ENCODE measurements at regions not wholly inside any gene's neighbourhood (a gene's known extent, or its start where the extent isn't known, plus 50 kb on each side); places are given as distances from the start of the nearest gene placed in this dataset.

- Mint-ChIP-seq H3K36me3 (ENCODE audit: insufficient read depth) (no peaks in the 10 kb centered on the region), H3K4me1 (ENCODE audit: low read depth) (no peaks in the 10 kb centered on the region), H3K27me3 (ENCODE audit: low read depth) (no peaks in the 10 kb centered on the region), H3K9me3 (peaks cover 3% of the 10 kb centered on the region), H3K4me3 (no peak overlapping the region)
- no peak for ATAC-seq
- no peak for DNase-seq
Observed at GRCh38 chr5:125176005-125176390, 429.6 kb upstream of the ZNF608 start.

- no peaks in the 10 kb centered on the region for H3K27me3 Mint-ChIP-seq (ENCODE audit: low read depth)
- peaks cover 3% of the 10 kb centered on the region for H3K9me3 Mint-ChIP-seq
- no peak overlapping the region for H3K4me3 Mint-ChIP-seq
- ATAC-seq = no peak
- no peaks in the 10 kb centered on the region for H3K4me1 Mint-ChIP-seq (ENCODE audit: low read depth)
- H3K36me3 Mint-ChIP-seq (ENCODE audit: insufficient read depth) = no peaks in the 10 kb centered on the region
- DNase-seq = no peak
Observed at GRCh38 chr5:125177340-125177739, 430.9 kb upstream of the ZNF608 start.

GRCh38 chr5:125179612-125180011 is 433.2 kb upstream of the ZNF608 start:
- Mint-ChIP-seq H3K4me1 (ENCODE audit: low read depth) (no peaks in the 10 kb centered on the region), H3K36me3 (ENCODE audit: insufficient read depth) (no peaks in the 10 kb centered on the region), H3K9me3 (peaks cover 3% of the 10 kb centered on the region), H3K4me3 (no peak overlapping the region), H3K27me3 (ENCODE audit: low read depth) (no peaks in the 10 kb centered on the region)
- DNase-seq (no peak), ATAC-seq (no peak)

- H3K27me3 Mint-ChIP-seq (ENCODE audit: low read depth) = no peaks in the 10 kb centered on the region
- ATAC-seq (no peak), DNase-seq (no peak)
- peaks cover 3% of the 10 kb centered on the region for H3K9me3 Mint-ChIP-seq
- no peak overlapping the region for H3K4me3 Mint-ChIP-seq
- H3K36me3 Mint-ChIP-seq (ENCODE audit: insufficient read depth) = no peaks in the 10 kb centered on the region
- H3K4me1 Mint-ChIP-seq (ENCODE audit: low read depth) = no peaks in the 10 kb centered on the region
Observed at GRCh38 chr5:125180231-125180829, 433.9 kb upstream of the ZNF608 start.

- Mint-ChIP-seq H3K4me1 (ENCODE audit: low read depth) (no peaks in the 10 kb centered on the region), H3K36me3 (ENCODE audit: insufficient read depth) (no peaks in the 10 kb centered on the region), H3K27me3 (ENCODE audit: low read depth) (no peaks in the 10 kb centered on the region), H3K9me3 (peaks cover 3% of the 10 kb centered on the region), H3K4me3 (no peak overlapping the region)
- ATAC-seq (no peak), DNase-seq (no peak)
Observed at GRCh38 chr5:125181159-125181558, 434.7 kb upstream of the ZNF608 start.

- Mint-ChIP-seq H3K27me3 (ENCODE audit: low read depth) (no peaks in the 10 kb centered on the region), H3K4me1 (ENCODE audit: low read depth) (no peaks in the 10 kb centered on the region), H3K4me3 (no peak overlapping the region), H3K36me3 (ENCODE audit: insufficient read depth) (no peaks in the 10 kb centered on the region), H3K9me3 (peaks cover 3% of the 10 kb centered on the region)
- ATAC-seq (no peak), DNase-seq (no peak)
Observed at GRCh38 chr5:125181955-125182354, 435.5 kb upstream of the ZNF608 start.

GRCh38 chr5:125185740-125186139 is 439.3 kb upstream of the ZNF608 start:
- Mint-ChIP-seq H3K27me3 (ENCODE audit: low read depth) (no peaks in the 10 kb centered on the region), H3K4me3 (no peak overlapping the region), H3K4me1 (ENCODE audit: low read depth) (no peaks in the 10 kb centered on the region), H3K36me3 (ENCODE audit: insufficient read depth) (no peaks in the 10 kb centered on the region), H3K9me3 (no peaks in the 10 kb centered on the region)
- no peak for DNase-seq
- ATAC-seq = no peak

- H3K4me3 Mint-ChIP-seq = no peak overlapping the region
- H3K4me1 Mint-ChIP-seq (ENCODE audit: low read depth) = no peaks in the 10 kb centered on the region
- ATAC-seq (no peak), DNase-seq (no peak)
- no peaks in the 10 kb centered on the region for H3K36me3 Mint-ChIP-seq (ENCODE audit: insufficient read depth)
- no peaks in the 10 kb centered on the region for H3K27me3 Mint-ChIP-seq (ENCODE audit: low read depth)
- H3K9me3 Mint-ChIP-seq = no peaks in the 10 kb centered on the region
Observed at GRCh38 chr5:125186911-125187375, 440.5 kb upstream of the ZNF608 start.

GRCh38 chr5:125189531-125189941 is 443.1 kb upstream of the ZNF608 start:
- Mint-ChIP-seq H3K9me3 (no peaks in the 10 kb centered on the region), H3K4me3 (no peak overlapping the region), H3K36me3 (ENCODE audit: insufficient read depth) (no peaks in the 10 kb centered on the region), H3K4me1 (ENCODE audit: low read depth) (no peaks in the 10 kb centered on the region), H3K27me3 (ENCODE audit: low read depth) (no peaks in the 10 kb centered on the region)
- DNase-seq = no peak
- ATAC-seq = no peak

GRCh38 chr5:125190232-125191087 is 444.0 kb upstream of the ZNF608 start:
- DNase-seq = no peak
- H3K36me3 Mint-ChIP-seq (ENCODE audit: insufficient read depth) = no peaks in the 10 kb centered on the region

GRCh38 chr5:125194883-125195282 is 448.4 kb upstream of the ZNF608 start:
- ATAC-seq = no peak
- H3K27me3 Mint-ChIP-seq (ENCODE audit: low read depth) = no peaks in the 10 kb centered on the region
- DNase-seq = no peak
- no peaks in the 10 kb centered on the region for H3K36me3 Mint-ChIP-seq (ENCODE audit: insufficient read depth)
- H3K4me3 Mint-ChIP-seq = no peak overlapping the region
- H3K4me1 Mint-ChIP-seq (ENCODE audit: low read depth) = no peaks in the 10 kb centered on the region
- no peaks in the 10 kb centered on the region for H3K9me3 Mint-ChIP-seq

More at GRCh38 chr5:125190232-125191087, 444.0 kb upstream of the ZNF608 start:
- ATAC-seq = no peak
- Mint-ChIP-seq H3K9me3 (no peaks in the 10 kb centered on the region), H3K4me3 (no peak overlapping the region), H3K27me3 (ENCODE audit: low read depth) (no peaks in the 10 kb centered on the region), H3K4me1 (ENCODE audit: low read depth) (no peaks in the 10 kb centered on the region)

- Mint-ChIP-seq H3K27me3 (ENCODE audit: low read depth) (no peaks in the 10 kb centered on the region), H3K9me3 (no peaks in the 10 kb centered on the region), H3K4me1 (ENCODE audit: low read depth) (no peaks in the 10 kb centered on the region), H3K36me3 (ENCODE audit: insufficient read depth) (no peaks in the 10 kb centered on the region), H3K4me3 (no peak overlapping the region)
- no peak for DNase-seq
- no peak for ATAC-seq
Observed at GRCh38 chr5:125196481-125197111, 450.2 kb upstream of the ZNF608 start.

- H3K4me3 Mint-ChIP-seq = no peak overlapping the region
- no peaks in the 10 kb centered on the region for H3K27me3 Mint-ChIP-seq (ENCODE audit: low read depth)
- no peak for DNase-seq
Observed at GRCh38 chr5:125197321-125197720, 450.9 kb upstream of the ZNF608 start.

GRCh38 chr5:125198270-125198974 is 452.0 kb upstream of the ZNF608 start:
- no peak overlapping the region for H3K4me3 Mint-ChIP-seq
- no peaks in the 10 kb centered on the region for H3K36me3 Mint-ChIP-seq (ENCODE audit: insufficient read depth)

More at GRCh38 chr5:125197321-125197720, 450.9 kb upstream of the ZNF608 start:
- Mint-ChIP-seq H3K4me1 (ENCODE audit: low read depth) (no peaks in the 10 kb centered on the region), H3K9me3 (no peaks in the 10 kb centered on the region), H3K36me3 (ENCODE audit: insufficient read depth) (no peaks in the 10 kb centered on the region)
- no peak for ATAC-seq

More at GRCh38 chr5:125198270-125198974, 452.0 kb upstream of the ZNF608 start:
- no peak for DNase-seq
- ATAC-seq = no peak
- H3K9me3 Mint-ChIP-seq = no peaks in the 10 kb centered on the region
- no peaks in the 10 kb centered on the region for H3K27me3 Mint-ChIP-seq (ENCODE audit: low read depth)
- H3K4me1 Mint-ChIP-seq (ENCODE audit: low read depth) = no peaks in the 10 kb centered on the region
